K562 (cell line): ENCODE measurements at regions not wholly inside any gene's neighbourhood (a gene's known extent, or its start where the extent isn't known, plus 50 kb on each side); places are given as distances from the start of the nearest gene placed in this dataset.

Experiments used
- ATAC-seq: fragments of 200-7000 bp; cut with Tn5 transposase; 3 replicates; pipeline ENCODE4 v1.9.1; 2020; ENCODE audit warnings: moderate library complexity
- BruUV-seq: library from RNA; stranded (reverse); fragments of 400-500 nt; replicated peaks from 2 replicates; lab custom pipeline; 2021; lab: Mats Ljungman, UMichigan
- CTCF ChIA-PET: fragments of 300-600 bp; formaldehyde crosslinking; extraction: SDS; loops from one replicate; lab custom pipeline; 2021; ENCODE audit warnings: low intra/inter-chr PET ratio; lab: Yijun Ruan, JAX
- POLR2A ChIA-PET: fragments of 300-600, 350-650 bp; sonication (Branson Sonifier 250); formaldehyde crosslinking; extraction: SDS; loops from one replicate; lab custom pipeline; 2021; ENCODE audit warnings: antibody characterized with exemption, inconsistent platforms; lab: Yijun Ruan, JAX
- DNase-seq, 4 experiments: peaks; one replicate each; pipeline versions ENCODE4 v3.0.0 to v3.0.0-alpha.2; 2011 to 2018; ENCODE audit warnings: low spot score in 3 of 4, mixed read lengths in 3 of 4; ENCODE audit errors: extremely low read depth in 1 of 4
- FAIRE-seq: peaks from 2 replicates; lab custom pipeline; 2011; peaks lifted over from hg19 to GRCh38; lab: Jason Lieb, UNC
- H2AFZ ChIP-seq: 2 replicates; pipeline ENCODE4 v1.6.0; 2011; ENCODE audit warnings: low read depth, low read length, control low read depth, inconsistent platforms
- H3K27ac ChIP-seq: fragments of 200-600 bp; 3 replicates; pipeline ENCODE4 v1.8.0; 2011; ENCODE audit warnings: low read depth, mild to moderate bottlenecking, control low read depth, inconsistent platforms, low read length, moderate library complexity, mixed read lengths; ENCODE audit errors: extremely low read depth
- H3K27me3 ChIP-seq, 2 experiments: fragments of 300-600 bp in 1 of 2; 2 replicates in 1 of 2; 3 replicates in 1 of 2; pipeline versions ENCODE4 v1.6.0 to v1.8.0; 2011; ENCODE audit warnings: inconsistent platforms in 2 of 2, low read length in 2 of 2, mild to moderate bottlenecking in 1 of 2, mixed read lengths in 1 of 2, moderate library complexity in 1 of 2; ENCODE audit not compliant: control insufficient read depth in 2 of 2, insufficient read depth in 2 of 2
- H3K36me3 ChIP-seq: fragments of 300-600 bp; 3 replicates; pipeline ENCODE4 v1.8.0; 2011; ENCODE audit warnings: mild to moderate bottlenecking, low read length, inconsistent platforms; ENCODE audit not compliant: control insufficient read depth, insufficient read depth
- H3K4me1 ChIP-seq, 2 experiments: fragments of 200-600 bp in 1 of 2; replicated peaks in 1 of 2; 2 replicates in 1 of 2; 3 replicates in 1 of 2; pipeline versions ENCODE4 v1.5.1 to v1.8.0; 2011; ENCODE audit warnings: inconsistent platforms in 2 of 2, low read length in 2 of 2, mild to moderate bottlenecking in 1 of 2, mixed read lengths in 1 of 2, moderate library complexity in 1 of 2; ENCODE audit not compliant: control insufficient read depth in 2 of 2, insufficient read depth in 2 of 2
- H3K4me2 ChIP-seq: 2 replicates; pipeline ENCODE4 v1.6.1; 2011; ENCODE audit warnings: low read length, control low read depth, inconsistent platforms, mixed read lengths; ENCODE audit not compliant: insufficient read depth
- H3K4me3 ChIP-seq: fragments of 200-600 bp; sonication (generic), shearing (Covaris generic); 2 replicates; pipeline ENCODE4 v1.5.1; 2016; ENCODE audit warnings: control low read depth, inconsistent platforms
- H3K79me2 ChIP-seq: fragments of 200-600 bp; 3 replicates; pipeline ENCODE4 v1.8.0; 2011; ENCODE audit warnings: low read length, inconsistent platforms; ENCODE audit not compliant: control insufficient read depth, insufficient read depth
- H3K9ac ChIP-seq, 2 experiments: 2 replicates each; pipeline versions ENCODE4 v1.6.0 to v1.6.1; 2011; ENCODE audit warnings: low read depth in 2 of 2, low read length in 2 of 2, control low read depth in 1 of 2, inconsistent platforms in 1 of 2, mild to moderate bottlenecking in 1 of 2, mixed read lengths in 1 of 2; ENCODE audit not compliant: insufficient read depth in 1 of 2
- H3K9me1 ChIP-seq: one replicate; pipeline ENCODE4 v1.6.0; 2011; ENCODE audit warnings: inconsistent platforms, mild to moderate bottlenecking, low read length, moderate library complexity; ENCODE audit not compliant: control insufficient read depth, insufficient read depth
- H3K9me3 ChIP-seq: replicated peaks from 2 replicates; pipeline ENCODE4 v1.5.1; 2011; ENCODE audit warnings: low read depth, low read length, inconsistent platforms; ENCODE audit not compliant: control insufficient read depth, insufficient read depth
- H4K20me1 ChIP-seq: replicated peaks from 2 replicates; pipeline ENCODE4 v1.6.1; 2011; ENCODE audit warnings: low read length, inconsistent platforms, mixed read lengths; ENCODE audit not compliant: control insufficient read depth, insufficient read depth
- C11orf30 ChIP-seq: fragments of 450-650 bp; IDR thresholded peaks from 2 replicates; pipeline ENCODE4 v1.6.1; 2016; ENCODE audit warnings: low read depth, mild to moderate bottlenecking
- DACH1 ChIP-seq: fragments of 450-650 bp; IDR thresholded peaks from 2 replicates; pipeline ENCODE4 v1.6.1; 2018; ENCODE audit not compliant: partially characterized antibody
- MAFF ChIP-seq: IDR thresholded peaks from 2 replicates; pipeline ENCODE4 v1.6.1; 2012; ENCODE audit warnings: low read length, improper control_type of control experiment
- MAFG ChIP-seq: fragments of 450-650 bp; conservative IDR thresholded peaks from 2 replicates; pipeline ENCODE4 v1.6.1; 2016; ENCODE audit warnings: missing genetic modification characterization, missing compliant biosample characterization
- MAFK ChIP-seq: IDR thresholded peaks from 2 replicates; pipeline ENCODE4 v1.6.1; 2011; ENCODE audit warnings: low read length, improper control_type of control experiment
- PHTF2 ChIP-seq: fragments of 250-450 bp; sonication (Bioruptor Pico); IDR thresholded peaks from 2 replicates; pipeline ENCODE4 v1.5.0; 2021; ENCODE audit warnings: mild to moderate bottlenecking
- POLR3A ChIP-seq: IDR thresholded peaks from 2 replicates; pipeline ENCODE4 v1.6.1; 2011; ENCODE audit warnings: borderline replicate concordance, mild to moderate bottlenecking, moderate library complexity; ENCODE audit not compliant: insufficient read length, insufficient read depth; ENCODE audit errors: extremely low read depth
- RBM34 ChIP-seq: fragments of 200-400 bp; formaldehyde crosslinking; IDR thresholded peaks from 2 replicates; pipeline ENCODE4 v1.6.1; 2018; ENCODE audit warnings: low read length, borderline replicate concordance; ENCODE audit not compliant: insufficient read depth
- ZNF143 ChIP-seq: sonication (generic); formaldehyde crosslinking; IDR thresholded peaks from 2 replicates; pipeline ENCODE4 v1.9.0; 2022; ENCODE audit warnings: mild to moderate bottlenecking, missing genetic modification reagents
- ZNF24 ChIP-seq: fragments of 450-650 bp; IDR thresholded peaks from 2 replicates; pipeline ENCODE4 v1.6.1; 2016
- ZNF316 ChIP-seq: fragments of 450-650 bp; IDR thresholded peaks from 2 replicates; pipeline ENCODE4 v1.6.1; 2016
- ZSCAN29 ChIP-seq: fragments of 450-650 bp; IDR thresholded peaks from 2 replicates; pipeline ENCODE4 v1.6.1; 2017
- WGBS: fragments of 100-300 bp; shearing (Covaris generic); methylation state at CpG from one replicate; pipeline ENCODE4 v1.1.6; 2016; ENCODE audit warnings: low coverage, mixed read lengths; ENCODE audit not compliant: insufficient coverage; ENCODE audit errors: missing lambda C conversion rate; 5-methylcytosine and 5-hydroxymethylcytosine counted together
- in situ Hi-C: fragments of 300-500 bp; cut with MboI; formaldehyde crosslinking; loops from 4 replicates; pipeline ENCODE4 v1.15.0; 2018; ENCODE audit warnings: inconsistent platforms, mixed read lengths
- intact Hi-C: fragments of 100-400 bp; cut with micrococcal nuclease; formaldehyde crosslinking; loops from 2 replicates; pipeline ENCODE4 v1.14.2; 2022
- TF ChIP-seq, protein P1 (sequence below): fragments of 250-450 bp; sonication (Bioruptor Pico); IDR thresholded peaks from 2 replicates; pipeline ENCODE4 v1.8.0; 2021; ENCODE audit warnings: moderate library complexity, mild to moderate bottlenecking, inconsistent platforms

GRCh38 chr5:3742750-3743149, 147.1 kb downstream of the IRX1 start:
- intact Hi-C loops (no loop called here), in situ Hi-C loops (no loop called here)
- FAIRE-seq (no peak), ATAC-seq (no peak), DNase-seq (no peak)
- Histone ChIP-seq H4K20me1 (no peaks in the 10 kb centered on the region), H3K9me3 (no peaks in the 10 kb centered on the region), H3K4me1 (no peaks in the 10 kb centered on the region), H3K27me3 (peaks cover 10 to 22% of the 10 kb centered on the region in 2 experiments; a peak in 3 of 5 replicates), H3K4me2 (no peak overlapping the region), H3K4me3 (no peak overlapping the region), H3K9me1 (no peaks in the 10 kb centered on the region), H3K79me2 (no peaks in the 10 kb centered on the region), H3K36me3 (no peaks in the 10 kb centered on the region), H3K27ac (no peak overlapping the region), H2AFZ (no peak overlapping the region), H3K9ac (no peak overlapping the region)
- POLR2A ChIA-PET: no interaction called here
- 2% methylated on average over 3 of the region's 3 CpGs for WGBS
- CTCF ChIA-PET: no interaction called here
- BruUV-seq: no TSS peak
- TF ChIP-seq DACH1 (no peak), ZSCAN29 (no peak), RBM34 (no peak), POLR3A (no peak), ZNF143 (no peak), ZNF24 (no peak)

DNA sequence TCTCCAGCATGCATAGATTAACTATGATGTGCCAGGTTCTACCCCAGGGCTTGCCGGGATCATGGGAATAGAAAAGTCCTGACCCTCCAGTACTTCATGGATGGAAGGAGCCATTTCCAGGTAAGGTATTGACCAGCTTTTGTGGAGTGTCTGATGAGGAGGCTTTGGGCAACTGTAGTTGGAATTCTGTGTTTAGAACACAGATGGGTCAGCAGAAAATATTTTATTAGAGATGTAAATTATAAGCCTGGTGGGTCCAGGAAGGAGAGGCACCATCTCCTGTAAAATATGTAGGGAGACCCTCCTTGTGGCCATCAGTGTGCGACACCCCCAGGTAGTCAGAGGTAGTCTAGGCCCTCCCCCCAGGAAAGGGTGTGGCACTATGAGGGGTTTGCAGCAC, 156.2 kb downstream of the IRX1 start:
- Histone ChIP-seq H3K9ac (no peak overlapping the region), H3K27me3 (peaks cover 0 to 3% of the 10 kb centered on the region in 2 experiments; a peak in 2 of 5 replicates), H3K9me1 (no peaks in the 10 kb centered on the region), H3K9me3 (no peaks in the 10 kb centered on the region), H3K4me3 (no peak overlapping the region), H2AFZ (no peak overlapping the region), H3K27ac (no peak overlapping the region), H4K20me1 (no peaks in the 10 kb centered on the region), H3K4me2 (no peak overlapping the region), H3K36me3 (no peaks in the 10 kb centered on the region), H3K4me1 (no peaks in the 10 kb centered on the region), H3K79me2 (no peaks in the 10 kb centered on the region)
- in situ Hi-C loops (no loop called here), intact Hi-C loops (no loop called here)
- no peak for ATAC-seq
- DNase-seq: no peak
- 3% methylated on average over 2 of the region's 2 CpGs for WGBS
- ChIA-PET POLR2A (no interaction called here), CTCF (no interaction called here)
- FAIRE-seq: no peak
- TF ChIP-seq MAFG (tag): peak; percentile 65
- peak; percentile 42; the same call in 1 of the 2 replicates for TF ChIP-seq MAFF
- TF ChIP-seq C11orf30: peak; percentile 33; the same call in 1 of the 2 replicates
- peak; percentile 62 for TF ChIP-seq ZNF316
- 0 out of 2 replicates have a peak, but pooled peaks have one; percentile 27 for TF ChIP-seq MAFK
- no peak for TF ChIP-seq PHTF2 (CRISPR knock-in tag)
- TF ChIP-seq, protein P1, sequence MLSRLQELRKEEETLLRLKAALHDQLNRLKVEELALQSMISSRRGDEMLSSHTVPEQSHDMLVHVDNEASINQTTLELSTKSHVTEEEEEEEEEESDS: no peak
- no TSS peak for BruUV-seq
